ENCODE measurements at regions not wholly inside any gene's neighbourhood (a gene's known extent, or its start where the extent isn't known, plus 50 kb on each side); places are given as distances from the start of the nearest gene placed in this dataset.

- TF ChIP-seq CTCF (conservative IDR thresholded peaks at IDR 0.05; ENCODE audit: low read length), result no peak
- TF ChIP-seq EZH2phosphoT487 (IDR thresholded peaks at IDR 0.05; ENCODE audit: borderline replicate concordance, low read depth, low read length), result no peak
These were observed 383.8 kb downstream of the PCNX1 start for GRCh38 chr14:71290960-71291466.
